Spinal cord (tissue), 9 donors: ENCODE measurements at regions not wholly inside any gene's neighbourhood (a gene's known extent, or its start where the extent isn't known, plus 50 kb on each side); places are given as distances from the start of the nearest gene placed in this dataset.

Source experiments
- DNase-seq, 6 donors: peaks; one replicate each; pipeline versions ENCODE4 v3.0.0 to v3.0.0-alpha.2; 2013 to 2015; ENCODE audit warnings: low spot score in 6 of 6, low read depth in 4 of 6
- H3K27ac ChIP-seq: one replicate; pipeline ENCODE4 v1.5.1; 2013; ENCODE audit warnings: low read depth, low read length, control low read depth
- H3K27me3 ChIP-seq: one replicate; pipeline ENCODE4 v1.6.1; 2013; ENCODE audit warnings: low read length; ENCODE audit not compliant: control insufficient read depth, insufficient read depth
- H3K36me3 ChIP-seq: one replicate; pipeline ENCODE4 v1.6.1; 2013; ENCODE audit warnings: low read length; ENCODE audit not compliant: control insufficient read depth, insufficient read depth
- H3K4me1 ChIP-seq: one replicate; pipeline ENCODE4 v1.6.1; 2013; ENCODE audit warnings: low read length; ENCODE audit not compliant: control insufficient read depth, insufficient read depth
- H3K4me3 ChIP-seq: one replicate; pipeline ENCODE4 v1.5.1; 2013; ENCODE audit warnings: low read depth, low read length, control low read depth
- H3K9me3 ChIP-seq: one replicate; pipeline ENCODE4 v1.6.1; 2013; ENCODE audit warnings: low read length; ENCODE audit not compliant: control insufficient read depth, insufficient read depth
- WGBS: methylation state at CpG from one replicate; pipeline ENCODE4 v1.1.5; 2013; ENCODE audit warnings: missing lambda C conversion rate; ENCODE audit not compliant: insufficient coverage; 5-methylcytosine and 5-hydroxymethylcytosine counted together
- donor health status: healthy.

- 91% methylated on average over 3 of the region's 5 CpGs for WGBS
- no peaks in the 10 kb centered on the region for H3K4me1 ChIP-seq
- no peak overlapping the region for H3K4me3 ChIP-seq
- no peaks in the 10 kb centered on the region for H3K27me3 ChIP-seq
- no peaks in the 10 kb centered on the region for H3K36me3 ChIP-seq
- no peaks in the 10 kb centered on the region for H3K9me3 ChIP-seq
- H3K27ac ChIP-seq: no peak overlapping the region
- no peak for DNase-seq
Measured at GRCh38 chr20:7078804-7079203, 311.3 kb downstream of the BMP2 start.

- no peak overlapping the region for H3K27ac ChIP-seq
- H3K27me3 ChIP-seq: no peaks in the 10 kb centered on the region
- no peaks in the 10 kb centered on the region for H3K36me3 ChIP-seq
- no peak overlapping the region for H3K4me3 ChIP-seq
- WGBS: no CpG with 5 or more reads among the region's 3 CpGs
- H3K9me3 ChIP-seq: no peaks in the 10 kb centered on the region
- no peaks in the 10 kb centered on the region for H3K4me1 ChIP-seq
- no peak for DNase-seq
Measured at GRCh38 chr20:7080472-7080871, 313.0 kb downstream of the BMP2 start.

- H3K4me1 ChIP-seq: no peaks in the 10 kb centered on the region
- DNase-seq: no peak
- H3K4me3 ChIP-seq: no peak overlapping the region
- H3K9me3 ChIP-seq: no peaks in the 10 kb centered on the region
- H3K27ac ChIP-seq: no peak overlapping the region
- no peaks in the 10 kb centered on the region for H3K36me3 ChIP-seq
- WGBS: no CpG with 5 or more reads among the region's 1 CpG
- H3K27me3 ChIP-seq: no peaks in the 10 kb centered on the region
Measured at GRCh38 chr20:7085467-7085866, 318.0 kb downstream of the BMP2 start.

GRCh38 chr20:7087803-7088202, 320.3 kb downstream of the BMP2 start:
- H3K9me3 ChIP-seq: no peaks in the 10 kb centered on the region
- H3K4me3 ChIP-seq: no peak overlapping the region
- H3K36me3 ChIP-seq: no peaks in the 10 kb centered on the region
- no peak overlapping the region for H3K27ac ChIP-seq
- no peak for DNase-seq
- H3K27me3 ChIP-seq: no peaks in the 10 kb centered on the region
- H3K4me1 ChIP-seq: no peaks in the 10 kb centered on the region
- WGBS: no CpG with 5 or more reads among the region's 1 CpG

GRCh38 chr20:7090001-7090400, 322.5 kb downstream of the BMP2 start:
- Histone ChIP-seq H3K9me3 (no peaks in the 10 kb centered on the region), H3K27me3 (no peaks in the 10 kb centered on the region), H3K4me1 (no peaks in the 10 kb centered on the region), H3K27ac (no peak overlapping the region), H3K36me3 (no peaks in the 10 kb centered on the region), H3K4me3 (no peak overlapping the region)
- no peak for DNase-seq

- 77% methylated on average over 4 of the region's 4 CpGs for WGBS
- no peak overlapping the region for H3K4me3 ChIP-seq
- H3K27me3 ChIP-seq: no peaks in the 10 kb centered on the region
- H3K4me1 ChIP-seq: no peaks in the 10 kb centered on the region
- DNase-seq: no peak
- H3K36me3 ChIP-seq: no peaks in the 10 kb centered on the region
- no peak overlapping the region for H3K27ac ChIP-seq
- H3K9me3 ChIP-seq: no peaks in the 10 kb centered on the region
Measured at GRCh38 chr20:7090811-7091210, 323.3 kb downstream of the BMP2 start.

GRCh38 chr20:7091655-7092054, 324.2 kb downstream of the BMP2 start:
- H3K4me1 ChIP-seq: no peaks in the 10 kb centered on the region
- no peak overlapping the region for H3K27ac ChIP-seq
- no peaks in the 10 kb centered on the region for H3K9me3 ChIP-seq
- H3K27me3 ChIP-seq: no peaks in the 10 kb centered on the region
- no CpG with 5 or more reads among the region's 4 CpGs for WGBS
- no peak overlapping the region for H3K4me3 ChIP-seq
- no peak for DNase-seq
- H3K36me3 ChIP-seq: no peaks in the 10 kb centered on the region

- peak in 3 of 6 donors; percentile 0 to 47 (median 18) for DNase-seq
- no peaks in the 10 kb centered on the region for H3K4me1 ChIP-seq
- no peaks in the 10 kb centered on the region for H3K9me3 ChIP-seq
- no peak overlapping the region for H3K4me3 ChIP-seq
- H3K27ac ChIP-seq: no peak overlapping the region
- no peaks in the 10 kb centered on the region for H3K27me3 ChIP-seq
- no CpG with 5 or more reads among the region's 7 CpGs for WGBS
- H3K36me3 ChIP-seq: no peaks in the 10 kb centered on the region
Measured at GRCh38 chr20:7094438-7094997, 327.0 kb downstream of the BMP2 start.

GRCh38 chr20:7106910-7107309, 339.4 kb downstream of the BMP2 start:
- Histone ChIP-seq H3K4me1 (no peaks in the 10 kb centered on the region), H3K27ac (no peak overlapping the region), H3K36me3 (no peaks in the 10 kb centered on the region), H3K4me3 (no peak overlapping the region), H3K9me3 (no peaks in the 10 kb centered on the region), H3K27me3 (no peaks in the 10 kb centered on the region)
- no CpG with 5 or more reads among the region's 4 CpGs for WGBS
- no peak for DNase-seq

GRCh38 chr20:7108929-7109328, 341.4 kb downstream of the BMP2 start:
- Histone ChIP-seq H3K9me3 (no peaks in the 10 kb centered on the region), H3K36me3 (no peaks in the 10 kb centered on the region), H3K4me1 (no peaks in the 10 kb centered on the region), H3K27ac (no peak overlapping the region), H3K4me3 (no peak overlapping the region), H3K27me3 (no peaks in the 10 kb centered on the region)
- WGBS: no CpG with 5 or more reads among the region's 2 CpGs
- no peak for DNase-seq
